ENCODE measurements at regions not wholly inside any gene's neighbourhood (a gene's known extent, or its start where the extent isn't known, plus 50 kb on each side); places are given as distances from the start of the nearest gene placed in this dataset.

GRCh38 chr22:49620666-49621065 lies 207.0 kb downstream of the BRD1 start:
- TF ChIP-seq CTCF (conservative IDR thresholded peaks at IDR 0.05; ENCODE audit: low read length) (no peak), EZH2phosphoT487 (IDR thresholded peaks at IDR 0.05; ENCODE audit: borderline replicate concordance) (no peak)
